Natural killer cell (primary cell): ENCODE measurements at regions not wholly inside any gene's neighbourhood (a gene's known extent, or its start where the extent isn't known, plus 50 kb on each side); places are given as distances from the start of the nearest gene placed in this dataset.

ENCODE experiments used
- ATAC-seq, 3 donors: fragments of 150-1000 bp in 2 of 3; fragments of 200-7000 bp in 1 of 3; cut with Tn5 transposase; 1 replicate in 1 of 3; 2 replicates in 2 of 3; pipeline ENCODE4 v1.10.0; 2021; ENCODE audit warnings: mild to moderate bottlenecking in 2 of 3, moderate library complexity in 2 of 3
- DNase-seq, 2 donors: peaks; one replicate each; pipeline versions ENCODE4 v3.0.0 to v3.0.0-alpha.2; 2013 to 2021; ENCODE audit warnings: mixed read lengths in 1 of 2
- H3K27ac ChIP-seq: one replicate; pipeline ENCODE4 v1.5.1; 2013; ENCODE audit warnings: mild to moderate bottlenecking, low read length
- H3K27me3 ChIP-seq: one replicate; pipeline ENCODE4 v1.6.1; 2013; ENCODE audit warnings: low read length; ENCODE audit not compliant: control insufficient read depth, insufficient read depth
- H3K36me3 ChIP-seq: one replicate; pipeline ENCODE4 v1.6.1; 2013; ENCODE audit warnings: low read length; ENCODE audit not compliant: control insufficient read depth, insufficient read depth
- H3K4me1 ChIP-seq: one replicate; pipeline ENCODE4 v1.6.1; 2013; ENCODE audit warnings: low read length; ENCODE audit not compliant: control insufficient read depth, insufficient read depth
- H3K4me3 ChIP-seq: one replicate; pipeline ENCODE4 v1.5.1; 2013; ENCODE audit warnings: low read length
- H3K9me3 ChIP-seq: one replicate; pipeline ENCODE4 v1.6.1; 2013; ENCODE audit warnings: low read length; ENCODE audit not compliant: control insufficient read depth, insufficient read depth
- H3K27ac Mint-ChIP-seq, 2 donors: one replicate each; pipeline ENCODE4 v1.8.0; 2022; ENCODE audit warnings: mild to moderate bottlenecking in 2 of 2, mixed read lengths in 2 of 2, moderate library complexity in 1 of 2
- H3K27me3 Mint-ChIP-seq, 2 donors: one replicate each; pipeline ENCODE4 v1.8.0; 2022; ENCODE audit warnings: low read depth in 2 of 2, mixed read lengths in 2 of 2
- H3K36me3 Mint-ChIP-seq: one replicate; pipeline ENCODE4 v1.8.0; 2022; ENCODE audit warnings: mixed read lengths
- H3K4me1 Mint-ChIP-seq, 2 donors: one replicate each; pipeline ENCODE4 v1.8.0; 2022; ENCODE audit warnings: mixed read lengths in 2 of 2
- H3K4me3 Mint-ChIP-seq: one replicate; pipeline ENCODE4 v1.8.0; 2022; ENCODE audit warnings: mild to moderate bottlenecking, moderate library complexity, mixed read lengths
- H3K9me3 Mint-ChIP-seq, 2 donors: one replicate each; pipeline ENCODE4 v1.8.0; 2022; ENCODE audit warnings: mixed read lengths in 2 of 2
- CTCF ChIP-seq: fragments of 200-600 bp; IDR thresholded peaks from one replicate; pipeline ENCODE4 v1.8.0; 2022; ENCODE audit warnings: antibody characterized with exemption
- WGBS: methylation state at CpG from one replicate; pipeline ENCODE4 v1.1.7; 2013; ENCODE audit warnings: missing lambda C conversion rate; ENCODE audit not compliant: insufficient coverage; 5-methylcytosine and 5-hydroxymethylcytosine counted together
- intact Hi-C: fragments of 100-400 bp; cut with micrococcal nuclease; formaldehyde crosslinking; loops from one replicate; pipeline ENCODE4 v1.14.2; 2022

DNA sequence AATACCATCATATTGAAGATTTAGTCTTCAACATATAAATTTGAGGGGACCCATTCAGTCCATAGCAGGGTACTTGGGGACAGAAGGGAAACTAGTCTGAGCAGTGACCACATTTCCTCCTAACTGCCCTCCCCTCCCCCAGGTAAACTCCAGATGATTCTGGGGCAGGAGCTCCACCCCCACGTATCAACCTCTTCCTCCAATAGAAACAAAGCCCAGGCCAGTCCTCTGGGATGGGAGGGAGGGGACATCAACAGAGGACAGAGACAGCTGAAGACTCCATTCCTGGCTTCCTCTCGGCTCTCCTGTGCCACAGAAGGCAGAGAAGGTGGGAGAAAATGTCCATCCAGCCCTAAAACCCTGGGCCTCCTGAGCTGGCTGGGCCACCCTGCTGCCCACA lies 85.0 kb upstream of the TOP1 start:
- DNase-seq (no peak), ATAC-seq (no peak)
- intact Hi-C loops: no loop called here
- no peaks in the 10 kb centered on the region for H3K36me3 ChIP-seq
- H3K4me1 ChIP-seq: no peaks in the 10 kb centered on the region
- H3K4me3 ChIP-seq: no peak overlapping the region
- H3K4me1 Mint-ChIP-seq: peaks cover 7% of the 10 kb centered on the region in 2 donors
- TF ChIP-seq CTCF: no peak
- no peaks in the 10 kb centered on the region for H3K9me3 Mint-ChIP-seq
- H3K9me3 ChIP-seq: no peaks in the 10 kb centered on the region
- WGBS: 87% methylated on average over 1 of the region's 2 CpGs
- no peak overlapping the region for H3K27ac Mint-ChIP-seq
- H3K4me3 Mint-ChIP-seq: no peak overlapping the region
- no peaks in the 10 kb centered on the region for H3K36me3 Mint-ChIP-seq
- no peak overlapping the region for H3K27ac ChIP-seq
- H3K27me3 ChIP-seq: no peaks in the 10 kb centered on the region
- H3K27me3 Mint-ChIP-seq: peaks cover 0 to 3% of the 10 kb centered on the region in 2 donors

GRCh38 chr20:40945189-40945588 lies 83.4 kb upstream of the TOP1 start:
- Histone ChIP-seq H3K4me1 (no peaks in the 10 kb centered on the region), H3K4me3 (no peak overlapping the region), H3K9me3 (no peaks in the 10 kb centered on the region), H3K27me3 (no peaks in the 10 kb centered on the region), H3K27ac (no peak overlapping the region), H3K36me3 (no peaks in the 10 kb centered on the region)
- no peak for TF ChIP-seq CTCF
- Mint-ChIP-seq H3K4me1 (peaks cover 7% of the 10 kb centered on the region in 2 donors), H3K36me3 (no peaks in the 10 kb centered on the region), H3K27me3 (peaks cover 0 to 3% of the 10 kb centered on the region in 2 donors), H3K9me3 (no peaks in the 10 kb centered on the region), H3K27ac (no peak overlapping the region), H3K4me3 (no peak overlapping the region)
- WGBS: 69% methylated on average over 5 of the region's 5 CpGs
- intact Hi-C loops: no loop called here
- ATAC-seq (no peak), DNase-seq (no peak)

- DNase-seq (peak in 1 of 2 donors; percentile 46), ATAC-seq (peak in 1 of 3 donors; percentile 69)
- 72% methylated on average over 12 of the region's 12 CpGs for WGBS
- Mint-ChIP-seq H3K27me3 (peaks cover 4 to 5% of the 10 kb centered on the region in 2 donors), H3K9me3 (no peaks in the 10 kb centered on the region), H3K27ac (no peak overlapping the region), H3K4me1 (peaks cover 7% of the 10 kb centered on the region in 2 donors), H3K36me3 (no peaks in the 10 kb centered on the region), H3K4me3 (no peak overlapping the region)
- Histone ChIP-seq H3K4me3 (no peak overlapping the region), H3K36me3 (no peaks in the 10 kb centered on the region), H3K4me1 (no peaks in the 10 kb centered on the region), H3K27me3 (no peaks in the 10 kb centered on the region), H3K9me3 (no peaks in the 10 kb centered on the region), H3K27ac (no peak overlapping the region)
- intact Hi-C loops: loop anchor here (1.0 kb wide), 1 partner anchor 205 kb away; no protein-coding TSS in a partner anchor
- TF ChIP-seq CTCF: peak; percentile 37
Observed at GRCh38 chr20:40945754-40946450, 82.7 kb upstream of the TOP1 start.

DNA sequence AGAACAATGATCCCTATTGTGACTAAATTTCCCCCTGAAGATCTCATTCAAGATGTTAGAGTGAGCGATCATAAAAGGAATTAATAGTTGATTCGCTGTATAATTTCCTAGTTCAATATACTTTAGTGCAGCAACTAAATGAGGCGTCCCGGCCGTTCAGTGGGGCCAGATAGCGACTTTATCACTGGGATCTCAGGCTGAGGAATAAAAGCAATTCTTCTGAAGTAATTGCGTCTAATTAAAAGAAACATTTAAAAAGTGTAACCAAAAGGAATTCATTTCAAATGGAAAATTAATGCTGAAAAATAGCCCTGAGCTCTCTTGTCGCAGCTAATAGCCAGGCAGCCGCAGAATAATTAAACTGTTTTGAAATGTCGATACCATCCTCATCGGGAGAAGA lies 82.2 kb upstream of the TOP1 start:
- no peaks in the 10 kb centered on the region for H3K27me3 ChIP-seq
- no peak for ATAC-seq
- WGBS: 96% methylated on average over 11 of the region's 11 CpGs

More for the DNA sequence above, 82.2 kb upstream of the TOP1 start:
- no peak overlapping the region for H3K27ac Mint-ChIP-seq
- Histone ChIP-seq H3K36me3 (no peaks in the 10 kb centered on the region), H3K4me3 (no peak overlapping the region), H3K9me3 (no peaks in the 10 kb centered on the region), H3K27ac (no peak overlapping the region), H3K4me1 (no peaks in the 10 kb centered on the region)
- no peaks in the 10 kb centered on the region for H3K9me3 Mint-ChIP-seq
- DNase-seq: no peak
- no peaks in the 10 kb centered on the region for H3K36me3 Mint-ChIP-seq
- peaks cover 6 to 7% of the 10 kb centered on the region in 2 donors for H3K27me3 Mint-ChIP-seq
- intact Hi-C loops: loop anchor here (1.0 kb wide), 1 partner anchor 205 kb away; no protein-coding TSS in a partner anchor
- peaks cover 7% of the 10 kb centered on the region in 2 donors for H3K4me1 Mint-ChIP-seq
- no peak overlapping the region for H3K4me3 Mint-ChIP-seq
- no peak for TF ChIP-seq CTCF
